Activated naive CD4-positive, alpha-beta T cell treated with anti-CD3 and anti-CD28 coated beads, Interleukin-2, amount 50 U/mL, for 24 hours (primary cell): ENCODE measurements at regions not wholly inside any gene's neighbourhood (a gene's known extent, or its start where the extent isn't known, plus 50 kb on each side); places are given as distances from the start of the nearest gene placed in this dataset.

Experiments used
- H3K27ac Mint-ChIP-seq: one replicate; pipeline ENCODE4 v1.8.0; 2021; ENCODE audit warnings: mild to moderate bottlenecking, mixed read lengths
- H3K27me3 Mint-ChIP-seq: one replicate; pipeline ENCODE4 v1.8.0; 2021; ENCODE audit warnings: mixed read lengths
- H3K36me3 Mint-ChIP-seq: one replicate; pipeline ENCODE4 v1.8.0; 2021; ENCODE audit warnings: mixed read lengths
- H3K4me1 Mint-ChIP-seq: one replicate; pipeline ENCODE4 v1.8.0; 2021; ENCODE audit warnings: mixed read lengths
- H3K4me3 Mint-ChIP-seq: one replicate; pipeline ENCODE4 v1.8.0; 2021; ENCODE audit warnings: mild to moderate bottlenecking, mixed read lengths
- H3K9me3 Mint-ChIP-seq: one replicate; pipeline ENCODE4 v1.8.0; 2021; ENCODE audit warnings: mixed read lengths

- Mint-ChIP-seq H3K27me3 (no peaks in the 10 kb centered on the region), H3K36me3 (peaks cover 10% of the 10 kb centered on the region), H3K27ac (no peak overlapping the region), H3K9me3 (no peaks in the 10 kb centered on the region), H3K4me3 (no peak overlapping the region), H3K4me1 (no peaks in the 10 kb centered on the region)
Observed at GRCh38 chrX:51437521-51437920, 58.9 kb downstream of the NUDT11 start.

- H3K4me1 Mint-ChIP-seq = no peaks in the 10 kb centered on the region
- H3K27me3 Mint-ChIP-seq = no peaks in the 10 kb centered on the region
- no peak overlapping the region for H3K4me3 Mint-ChIP-seq
- H3K36me3 Mint-ChIP-seq = peaks cover 5% of the 10 kb centered on the region
- H3K9me3 Mint-ChIP-seq = no peaks in the 10 kb centered on the region
- no peak overlapping the region for H3K27ac Mint-ChIP-seq
Observed at GRCh38 chrX:51435101-51435500, 61.3 kb downstream of the NUDT11 start.

- Mint-ChIP-seq H3K4me3 (no peak overlapping the region), H3K9me3 (no peaks in the 10 kb centered on the region), H3K27ac (no peak overlapping the region)
Observed at GRCh38 chrX:51421972-51422597, 74.3 kb downstream of the NUDT11 start.

GRCh38 chrX:51420610-51421009 is 75.8 kb downstream of the NUDT11 start:
- Mint-ChIP-seq H3K4me1 (peaks cover 8% of the 10 kb centered on the region), H3K9me3 (no peaks in the 10 kb centered on the region), H3K27me3 (no peaks in the 10 kb centered on the region), H3K4me3 (no peak overlapping the region), H3K36me3 (no peaks in the 10 kb centered on the region), H3K27ac (no peak overlapping the region)

More at GRCh38 chrX:51421972-51422597, 74.3 kb downstream of the NUDT11 start:
- peaks cover 8% of the 10 kb centered on the region for H3K4me1 Mint-ChIP-seq
- no peaks in the 10 kb centered on the region for H3K27me3 Mint-ChIP-seq
- no peaks in the 10 kb centered on the region for H3K36me3 Mint-ChIP-seq

- Mint-ChIP-seq H3K27me3 (no peaks in the 10 kb centered on the region), H3K27ac (no peak overlapping the region), H3K9me3 (no peaks in the 10 kb centered on the region), H3K4me1 (no peaks in the 10 kb centered on the region), H3K4me3 (no peak overlapping the region), H3K36me3 (peaks cover 5% of the 10 kb centered on the region)
Observed at GRCh38 chrX:51408462-51408861, 75.8 kb downstream of the NUDT10 start.

- peaks cover 4% of the 10 kb centered on the region for H3K36me3 Mint-ChIP-seq
- H3K27me3 Mint-ChIP-seq = no peaks in the 10 kb centered on the region
- no peaks in the 10 kb centered on the region for H3K4me1 Mint-ChIP-seq
- no peak overlapping the region for H3K27ac Mint-ChIP-seq
- H3K4me3 Mint-ChIP-seq = no peak overlapping the region
- H3K9me3 Mint-ChIP-seq = no peaks in the 10 kb centered on the region
Observed at GRCh38 chrX:51407520-51408409, 75.1 kb downstream of the NUDT10 start.

- Mint-ChIP-seq H3K27ac (no peak overlapping the region), H3K4me1 (no peaks in the 10 kb centered on the region), H3K4me3 (no peak overlapping the region), H3K9me3 (no peaks in the 10 kb centered on the region), H3K36me3 (peaks cover 4% of the 10 kb centered on the region), H3K27me3 (no peaks in the 10 kb centered on the region)
Observed at GRCh38 chrX:51406688-51407519, 74.3 kb downstream of the NUDT10 start.

GRCh38 chrX:51404445-51404844 is 71.8 kb downstream of the NUDT10 start:
- no peaks in the 10 kb centered on the region for H3K27me3 Mint-ChIP-seq
- no peak overlapping the region for H3K27ac Mint-ChIP-seq
- peaks cover 11% of the 10 kb centered on the region for H3K4me1 Mint-ChIP-seq
- H3K9me3 Mint-ChIP-seq = no peaks in the 10 kb centered on the region
- peaks cover 4% of the 10 kb centered on the region for H3K36me3 Mint-ChIP-seq
- no peak overlapping the region for H3K4me3 Mint-ChIP-seq

GRCh38 chrX:51395810-51396728 is 63.4 kb downstream of the NUDT10 start:
- peak overlapping the region; percentile 93 for H3K4me3 Mint-ChIP-seq
- peaks cover 69% of the 10 kb centered on the region for H3K4me1 Mint-ChIP-seq
- H3K27me3 Mint-ChIP-seq = no peaks in the 10 kb centered on the region
- H3K9me3 Mint-ChIP-seq = peaks cover 11% of the 10 kb centered on the region
- peak overlapping the region; percentile 93 for H3K27ac Mint-ChIP-seq
- peaks cover 16% of the 10 kb centered on the region for H3K36me3 Mint-ChIP-seq

- peaks cover 16% of the 10 kb centered on the region for H3K36me3 Mint-ChIP-seq
- H3K4me3 Mint-ChIP-seq = peak overlapping the region; percentile 93
- peaks cover 75% of the 10 kb centered on the region for H3K4me1 Mint-ChIP-seq
- no peak overlapping the region for H3K27ac Mint-ChIP-seq
- peaks cover 11% of the 10 kb centered on the region for H3K9me3 Mint-ChIP-seq
- H3K27me3 Mint-ChIP-seq = no peaks in the 10 kb centered on the region
Observed at GRCh38 chrX:51395480-51395809, 62.8 kb downstream of the NUDT10 start.
